HG02852 (cell line): ENCODE measurements at regions not wholly inside any gene's neighbourhood (a gene's known extent, or its start where the extent isn't known, plus 50 kb on each side); places are given as distances from the start of the nearest gene placed in this dataset.
"Not testable (repeated sequence)": the region's sequence is repeated elsewhere in the genome, so short reads cannot be mapped to it uniquely, and the experiment has no call there.

Experiments used
- ATAC-seq: cut with Tn5 transposase; IDR thresholded peaks from one replicate; pipeline ENCODE4 v1.9.1; 2021; ENCODE audit warnings: mild to moderate bottlenecking, moderate library complexity; ENCODE audit not compliant: unreplicated experiment

- ATAC-seq = no peak
Observed at GRCh38 chr18:56489893-56490292, 148.5 kb downstream of the TXNL1 start.

- ATAC-seq = no peak
Observed at GRCh38 chr18:56488739-56489138, 149.7 kb downstream of the TXNL1 start.

- ATAC-seq = no peak
Observed at GRCh38 chr18:56487801-56488200, 150.6 kb downstream of the TXNL1 start.

- ATAC-seq = no peak
Observed at GRCh38 chr18:56483386-56483785, 155.0 kb downstream of the TXNL1 start.

- not testable (repeated sequence) for ATAC-seq
Observed at GRCh38 chr18:56482813-56483212, 155.6 kb downstream of the TXNL1 start.

- no peak for ATAC-seq
Observed at GRCh38 chr18:56481751-56482150, 156.6 kb downstream of the TXNL1 start.

GRCh38 chr18:56479841-56480240 is 158.6 kb downstream of the TXNL1 start:
- ATAC-seq = no peak

GRCh38 chr18:56475250-56475649 is 163.1 kb downstream of the TXNL1 start:
- no peak for ATAC-seq

GRCh38 chr18:56473400-56474024 is 164.9 kb downstream of the TXNL1 start:
- ATAC-seq = no peak

GRCh38 chr18:56470406-56471351 is 167.7 kb downstream of the TXNL1 start:
- no peak for ATAC-seq

GRCh38 chr18:56469582-56469981 is 168.8 kb downstream of the TXNL1 start:
- no peak for ATAC-seq

- no peak for ATAC-seq
Observed at GRCh38 chr18:56468396-56468795, 170.0 kb downstream of the TXNL1 start.

GRCh38 chr18:56462276-56462675 is 176.1 kb downstream of the TXNL1 start:
- no peak for ATAC-seq

- no peak for ATAC-seq
Observed at GRCh38 chr18:56461151-56461550, 177.2 kb downstream of the TXNL1 start.

- no peak for ATAC-seq
Observed at GRCh38 chr18:56460581-56460980, 177.8 kb downstream of the TXNL1 start.

GRCh38 chr18:56458770-56459712 is 179.4 kb downstream of the TXNL1 start:
- ATAC-seq = no peak

- ATAC-seq = no peak
Observed at GRCh38 chr18:56455874-56456273, 182.5 kb downstream of the TXNL1 start.

GRCh38 chr18:56455141-56455540 is 183.3 kb downstream of the TXNL1 start:
- ATAC-seq = no peak

- no peak for ATAC-seq
Observed at GRCh38 chr18:56453631-56454030, 184.8 kb downstream of the TXNL1 start.

GRCh38 chr18:56451188-56451587 is 187.2 kb downstream of the TXNL1 start:
- no peak for ATAC-seq

- ATAC-seq = no peak
Observed at GRCh38 chr18:56448751-56449150, 189.6 kb downstream of the TXNL1 start.
